Stimulated activated CD8-positive, alpha-beta memory T cell treated with anti-CD3 and anti-CD28 coated beads, Interleukin-2, amount 100 ng/mL, for 48 hours (primary cell): ENCODE measurements at regions not wholly inside any gene's neighbourhood (a gene's known extent, or its start where the extent isn't known, plus 50 kb on each side); places are given as distances from the start of the nearest gene placed in this dataset.

Experiments used
- DNase-seq, 2 donors: peaks; one replicate each; pipeline ENCODE4 v3.0.0-alpha.2; 2020; ENCODE audit warnings: low read depth in 2 of 2

- no peak for DNase-seq
Observed at GRCh38 chr5:3825531-3826451, 230.2 kb downstream of the IRX1 start.

GRCh38 chr5:3827624-3828023 is 232.0 kb downstream of the IRX1 start:
- DNase-seq = no peak

GRCh38 chr5:3828761-3829160 is 233.1 kb downstream of the IRX1 start:
- DNase-seq = no peak

GRCh38 chr5:3833566-3833965 is 237.9 kb downstream of the IRX1 start:
- DNase-seq = no peak

GRCh38 chr5:3835811-3836210 is 240.2 kb downstream of the IRX1 start:
- no peak for DNase-seq

GRCh38 chr5:3836528-3836927 is 240.9 kb downstream of the IRX1 start:
- no peak for DNase-seq

GRCh38 chr5:3837506-3837905 is 241.9 kb downstream of the IRX1 start:
- DNase-seq = no peak

GRCh38 chr5:3839151-3839550 is 243.5 kb downstream of the IRX1 start:
- no peak for DNase-seq

GRCh38 chr5:3842591-3842990 is 247.0 kb downstream of the IRX1 start:
- DNase-seq = no peak

GRCh38 chr5:3843706-3844105 is 248.1 kb downstream of the IRX1 start:
- DNase-seq = no peak

- no peak for DNase-seq
Observed at GRCh38 chr5:3844266-3844665, 248.6 kb downstream of the IRX1 start.

GRCh38 chr5:3845230-3845629 is 249.6 kb downstream of the IRX1 start:
- no peak for DNase-seq

- DNase-seq = no peak
Observed at GRCh38 chr5:3852161-3852916, 256.7 kb downstream of the IRX1 start.

- no peak for DNase-seq
Observed at GRCh38 chr5:3853362-3853761, 257.7 kb downstream of the IRX1 start.

GRCh38 chr5:3854188-3854821 is 258.7 kb downstream of the IRX1 start:
- DNase-seq = no peak

- no peak for DNase-seq
Observed at GRCh38 chr5:3856036-3856435, 260.4 kb downstream of the IRX1 start.

- DNase-seq = no peak
Observed at GRCh38 chr5:3858524-3858923, 262.9 kb downstream of the IRX1 start.

GRCh38 chr5:3862906-3863305 is 267.3 kb downstream of the IRX1 start:
- DNase-seq = no peak

- DNase-seq = no peak
Observed at GRCh38 chr5:3875144-3875543, 279.5 kb downstream of the IRX1 start.

- no peak for DNase-seq
Observed at GRCh38 chr5:3878267-3878666, 282.6 kb downstream of the IRX1 start.

- DNase-seq = no peak
Observed at GRCh38 chr5:3883040-3883439, 287.4 kb downstream of the IRX1 start.
